ENCODE measurements at regions not wholly inside any gene's neighbourhood (a gene's known extent, or its start where the extent isn't known, plus 50 kb on each side); places are given as distances from the start of the nearest gene placed in this dataset.

GRCh38 chr21:21605521-21605920 is 607.3 kb downstream of the NCAM2 start:
- no peak for DNase-seq (ENCODE audit: low spot score)

DNA sequence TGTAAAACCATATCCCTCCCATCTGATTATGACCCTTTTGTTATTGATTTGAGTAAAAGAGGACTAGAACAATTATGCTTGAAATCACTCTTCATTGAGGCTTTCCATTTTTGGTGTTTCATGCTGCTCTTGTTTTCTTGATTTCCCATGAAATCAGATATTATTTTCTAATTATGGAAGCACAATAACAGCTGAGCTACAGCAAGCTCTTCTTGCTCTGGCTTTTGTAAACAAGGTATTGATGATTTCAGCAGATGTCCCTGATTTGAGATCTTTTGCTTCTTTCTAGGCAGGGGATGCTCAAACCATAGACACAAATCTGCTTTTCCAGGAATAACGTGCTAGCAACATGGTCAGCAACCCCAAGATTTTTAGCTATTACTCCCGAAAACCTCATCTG is 607.8 kb downstream of the NCAM2 start:
- no peak for DNase-seq (ENCODE audit: low spot score)

DNA sequence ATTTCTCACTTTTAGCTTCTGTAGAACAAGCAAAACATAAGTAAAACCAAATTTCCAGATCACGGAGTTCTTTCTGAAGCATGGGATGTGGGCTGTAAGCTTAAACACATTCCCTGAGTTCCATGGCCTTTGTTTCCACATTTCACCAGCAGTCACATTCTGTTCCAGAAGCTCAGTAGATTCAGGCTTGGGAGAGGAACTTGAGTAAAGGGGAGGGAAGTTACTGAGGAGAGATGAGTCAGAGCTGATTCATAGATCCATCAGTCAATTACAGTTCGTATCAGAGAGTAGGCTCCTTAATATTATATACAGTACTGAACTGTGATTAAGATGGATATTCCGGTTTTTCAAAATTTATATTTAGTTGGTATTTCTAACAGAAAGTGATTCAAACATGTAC is 614.3 kb downstream of the NCAM2 start:
- DNase-seq (ENCODE audit: low spot score): no peak

DNA sequence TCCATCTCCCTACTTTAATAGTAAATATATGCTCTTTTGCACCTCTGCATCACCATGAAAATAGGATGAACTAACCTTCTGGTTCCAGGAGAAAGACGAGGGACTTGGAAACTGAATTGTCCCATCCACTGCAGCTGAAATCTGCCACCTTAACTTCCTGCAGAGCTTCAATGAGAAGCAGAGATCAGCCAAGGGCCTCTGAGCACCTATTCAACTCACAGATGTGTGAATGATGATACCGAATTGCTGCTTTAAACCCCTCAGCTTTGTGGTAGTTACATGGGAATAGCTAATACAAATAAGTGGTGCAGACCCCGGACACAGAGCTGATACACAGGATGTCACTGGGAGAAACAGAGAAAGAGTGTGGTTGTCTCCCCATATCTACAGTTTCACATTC is 616.8 kb downstream of the NCAM2 start:
- DNase-seq (ENCODE audit: low spot score): no peak

GRCh38 chr21:21622460-21623234 is 624.4 kb downstream of the NCAM2 start:
- no peak for DNase-seq (ENCODE audit: low spot score)

GRCh38 chr21:21624674-21625073 is 626.5 kb downstream of the NCAM2 start:
- no peak for DNase-seq (ENCODE audit: low spot score)

DNA sequence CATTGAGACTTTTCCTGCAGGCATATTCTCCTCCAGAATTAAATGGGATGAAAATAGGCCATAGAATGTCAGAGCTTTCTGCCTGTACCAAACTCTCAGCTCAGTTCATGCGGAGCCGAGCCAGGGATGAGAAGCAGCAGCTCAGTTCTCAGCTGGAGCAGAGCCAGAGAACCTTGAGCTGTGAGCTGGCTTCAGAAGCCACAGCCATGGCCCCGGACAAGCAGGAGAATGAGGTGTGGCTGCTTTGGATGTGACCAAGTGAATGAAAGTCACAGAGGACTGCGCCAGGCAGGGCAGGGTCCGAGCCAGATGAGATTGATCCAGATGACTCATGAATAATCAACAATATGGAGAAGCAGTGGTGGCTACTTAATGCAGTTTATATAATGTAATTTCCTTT is 633.8 kb downstream of the NCAM2 start:
- no peak for DNase-seq (ENCODE audit: low spot score)

GRCh38 chr21:21632926-21633325 is 634.7 kb downstream of the NCAM2 start:
- no peak for DNase-seq (ENCODE audit: low spot score)

- DNase-seq (ENCODE audit: low spot score): no peak
Measured at GRCh38 chr21:21661741-21662140, 663.5 kb downstream of the NCAM2 start.

DNA sequence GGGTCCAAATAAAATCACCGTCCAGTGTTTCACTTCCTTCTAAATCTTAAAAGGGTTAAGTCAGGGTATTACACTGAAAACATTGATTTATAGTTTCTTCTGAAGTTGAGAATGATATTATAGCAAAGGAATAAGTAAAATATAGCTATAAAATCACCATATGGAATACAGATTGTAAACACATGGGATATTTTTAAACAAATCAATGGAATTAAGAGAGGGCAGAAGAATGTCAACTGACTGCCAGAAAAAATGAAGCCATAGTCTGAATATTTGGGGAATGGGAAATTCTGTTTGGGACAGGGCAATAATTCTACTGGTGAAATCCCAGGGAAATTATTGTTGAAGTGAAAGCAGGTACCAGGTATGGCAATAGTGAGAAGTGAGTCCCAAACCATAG is 664.6 kb downstream of the NCAM2 start:
- DNase-seq (ENCODE audit: low spot score): no peak

DNA sequence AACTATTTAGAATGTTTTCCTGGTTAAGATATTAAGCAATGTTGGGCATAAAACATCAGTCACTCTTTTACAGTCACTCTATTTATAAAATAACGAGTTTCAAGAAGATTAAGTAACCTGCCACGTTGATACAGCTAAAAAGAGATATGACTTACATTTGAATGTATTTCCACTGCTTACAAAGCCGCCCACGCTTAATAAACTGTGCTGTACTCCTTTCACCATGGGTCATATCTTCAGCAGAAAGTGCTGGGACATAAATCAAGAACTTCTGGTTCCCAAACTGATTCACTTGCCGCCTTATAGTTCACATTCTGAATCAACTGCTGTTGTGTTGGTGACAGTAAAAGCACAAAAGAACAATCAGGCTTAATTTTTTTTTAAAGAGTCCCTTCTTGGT is 666.7 kb downstream of the NCAM2 start:
- no peak for DNase-seq (ENCODE audit: low spot score)

GRCh38 chr21:21666689-21667088 is 668.5 kb downstream of the NCAM2 start:
- no peak for DNase-seq (ENCODE audit: low spot score)

DNA sequence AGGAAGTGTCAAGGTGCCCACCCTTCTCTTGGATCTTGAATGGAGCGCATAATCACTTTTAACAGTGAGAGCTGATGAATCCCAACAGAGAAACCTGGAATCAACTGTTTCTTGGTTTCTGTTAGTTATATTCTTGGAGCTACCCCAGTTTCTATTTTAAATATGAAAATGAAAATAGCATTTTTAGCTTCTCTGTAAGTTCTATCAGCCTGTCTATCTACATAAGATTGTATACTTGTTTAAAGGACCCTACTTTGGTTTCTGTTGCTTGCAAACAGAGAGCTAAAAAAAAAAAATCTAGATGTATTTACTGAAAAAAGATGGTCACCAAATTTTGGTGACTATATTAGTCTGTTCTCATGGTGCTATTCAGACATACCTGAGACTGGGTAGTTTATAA is 670.0 kb downstream of the NCAM2 start:
- DNase-seq (ENCODE audit: low spot score): no peak

- no peak for DNase-seq (ENCODE audit: low spot score)
Measured at GRCh38 chr21:21673959-21674358, 675.8 kb downstream of the NCAM2 start.

- DNase-seq (ENCODE audit: low spot score): no peak
Measured at GRCh38 chr21:21675601-21676000, 677.4 kb downstream of the NCAM2 start.

DNA sequence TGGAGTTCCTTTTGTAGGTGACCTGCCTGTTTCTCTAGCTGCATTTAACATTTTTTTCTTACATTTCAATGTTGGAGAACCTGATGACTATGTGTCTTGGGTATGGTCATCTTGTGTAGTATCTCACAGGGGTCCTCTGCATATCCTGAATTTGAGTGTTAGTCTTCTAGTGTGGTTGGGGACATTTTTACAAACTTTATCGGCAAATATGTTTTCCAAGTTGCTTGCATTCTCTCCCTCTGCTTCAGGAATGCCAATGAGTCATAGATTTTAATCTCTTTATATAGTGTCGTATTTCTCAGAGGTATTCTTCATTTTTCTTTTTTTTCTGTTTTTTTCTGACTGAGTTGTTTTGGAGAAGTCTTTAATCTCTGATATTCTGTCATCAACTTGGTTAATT is 684.0 kb downstream of the NCAM2 start:
- DNase-seq (ENCODE audit: low spot score): no peak

- DNase-seq (ENCODE audit: low spot score): no peak
Measured at GRCh38 chr21:21688889-21689288, 690.7 kb downstream of the NCAM2 start.

DNA sequence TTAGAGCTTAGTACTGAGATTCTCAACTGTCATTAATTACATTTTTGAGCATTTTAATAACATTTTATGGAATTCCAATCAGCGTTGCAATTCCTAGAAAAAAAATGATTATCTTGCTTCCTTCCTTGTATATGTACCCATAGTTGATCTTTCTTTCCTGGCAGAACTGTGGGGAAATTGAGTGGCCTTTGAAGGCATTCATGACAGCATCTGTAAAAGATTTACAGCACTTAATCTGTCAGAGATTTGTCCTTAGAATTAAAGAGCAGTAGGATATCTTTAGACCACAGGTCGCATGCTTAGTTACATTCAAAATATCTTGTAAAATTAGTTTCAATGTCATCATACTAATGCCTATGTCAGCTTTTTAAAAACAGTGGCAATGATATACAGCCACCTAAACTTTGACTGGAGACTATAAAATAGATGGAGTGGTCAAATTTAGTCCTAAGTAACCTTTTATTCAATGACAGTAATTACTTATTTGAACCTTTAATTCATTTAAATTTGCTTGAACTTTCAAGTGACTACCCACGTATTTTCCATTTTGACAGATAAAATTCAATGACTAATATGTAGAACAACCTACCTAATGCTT is 692.0 kb downstream of the NCAM2 start:
- no peak for DNase-seq (ENCODE audit: low spot score)

GRCh38 chr21:21712748-21713520 is 714.7 kb downstream of the NCAM2 start:
- no peak for DNase-seq (ENCODE audit: low spot score)

DNA sequence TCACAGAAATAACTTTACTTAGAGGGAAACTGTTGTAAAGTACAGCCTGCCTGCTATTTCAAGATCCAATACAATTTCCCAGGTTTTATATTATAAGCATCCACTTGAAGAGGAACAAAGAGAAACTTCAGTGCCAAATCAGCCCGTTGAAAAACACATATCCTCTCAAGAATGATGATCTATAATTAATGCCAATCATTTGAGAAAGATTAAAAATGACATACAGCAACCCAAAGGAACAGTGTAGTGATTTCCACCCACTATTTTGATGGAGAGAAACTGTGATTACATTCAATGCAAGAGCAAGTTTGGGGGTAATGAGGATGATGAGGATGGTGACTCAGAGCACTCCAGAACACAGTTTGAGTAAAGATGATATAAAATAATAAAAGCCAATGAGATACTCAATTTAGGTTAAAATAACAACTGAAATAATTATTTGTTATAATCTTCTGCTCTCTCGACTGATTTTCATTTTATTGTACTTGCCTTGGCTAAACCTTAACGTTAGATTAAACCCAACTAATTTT is 715.5 kb downstream of the NCAM2 start:
- DNase-seq (ENCODE audit: low spot score): no peak

GRCh38 chr21:21714426-21714825 is 716.2 kb downstream of the NCAM2 start:
- no peak for DNase-seq (ENCODE audit: low spot score)

DNA sequence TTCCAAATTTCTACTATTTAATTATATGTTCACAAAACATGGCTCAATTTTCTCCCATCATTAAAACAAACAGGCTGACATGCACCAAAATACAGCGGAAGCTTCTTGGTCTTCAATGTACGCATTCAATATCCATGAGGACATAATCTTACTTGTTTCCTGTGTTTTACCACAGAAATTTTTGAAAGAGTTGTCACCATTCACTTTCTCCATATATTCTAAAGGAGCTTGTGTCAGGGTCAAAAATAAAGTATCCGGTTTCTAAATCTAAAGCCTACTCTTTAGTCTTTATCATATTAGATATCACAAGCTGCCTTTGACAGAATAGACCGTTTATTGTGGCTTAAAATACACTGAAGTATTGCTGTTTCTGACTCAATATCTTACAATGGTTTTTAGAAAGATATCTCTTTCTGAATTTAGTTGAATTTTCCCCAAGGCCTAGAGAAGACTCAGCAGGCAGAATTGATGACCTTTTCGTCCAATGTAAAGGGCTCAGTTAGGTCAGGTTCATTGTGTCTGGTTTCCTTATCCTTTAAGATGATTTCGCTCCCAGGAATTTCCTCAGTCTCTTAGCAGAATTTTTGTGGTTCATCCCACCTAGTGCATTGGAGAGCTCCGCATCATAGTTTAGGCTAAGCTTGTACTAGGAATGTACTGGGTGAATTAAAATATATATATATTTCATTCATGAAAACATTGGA is 717.2 kb downstream of the NCAM2 start:
- DNase-seq (ENCODE audit: low spot score): no peak
